Neural cell (in vitro differentiated cells): ENCODE measurements at regions not wholly inside any gene's neighbourhood (a gene's known extent, or its start where the extent isn't known, plus 50 kb on each side); places are given as distances from the start of the nearest gene placed in this dataset.

Experiments
- CTCF ChIP-seq: fragments of 450-650 bp; IDR thresholded peaks from 2 replicates; pipeline ENCODE4 v1.5.1; 2014; ENCODE audit warnings: antibody characterized with exemption, mild to moderate bottlenecking, moderate library complexity; ENCODE audit not compliant: poor library complexity, severe bottlenecking
- EZH2 ChIP-seq: fragments of 200-600, 300-800 bp; shearing (Covaris generic), sonication (generic); IDR thresholded peaks from 2 replicates; pipeline ENCODE4 v1.6.1; 2014; ENCODE audit warnings: antibody characterized with exemption, low read length, borderline replicate concordance, mild to moderate bottlenecking; ENCODE audit not compliant: insufficient read depth, poor library complexity, severe bottlenecking
- MXI1 ChIP-seq: fragments of 450-650 bp; conservative IDR thresholded peaks from 2 replicates; pipeline ENCODE4 v1.6.1; 2014; ENCODE audit warnings: antibody characterized with exemption, mild to moderate bottlenecking; ENCODE audit not compliant: poor library complexity, severe bottlenecking
- POLR2AphosphoS5 ChIP-seq: IDR thresholded peaks from 2 replicates; pipeline ENCODE4 v1.6.1; 2012
- RAD21 ChIP-seq: fragments of 450-650 bp; conservative IDR thresholded peaks from 2 replicates; pipeline ENCODE4 v1.6.1; 2014; ENCODE audit warnings: antibody characterized with exemption, mild to moderate bottlenecking, moderate library complexity
- TAF1 ChIP-seq: IDR thresholded peaks from 2 replicates; pipeline ENCODE4 v1.6.1; 2012; ENCODE audit warnings: low read depth

DNA sequence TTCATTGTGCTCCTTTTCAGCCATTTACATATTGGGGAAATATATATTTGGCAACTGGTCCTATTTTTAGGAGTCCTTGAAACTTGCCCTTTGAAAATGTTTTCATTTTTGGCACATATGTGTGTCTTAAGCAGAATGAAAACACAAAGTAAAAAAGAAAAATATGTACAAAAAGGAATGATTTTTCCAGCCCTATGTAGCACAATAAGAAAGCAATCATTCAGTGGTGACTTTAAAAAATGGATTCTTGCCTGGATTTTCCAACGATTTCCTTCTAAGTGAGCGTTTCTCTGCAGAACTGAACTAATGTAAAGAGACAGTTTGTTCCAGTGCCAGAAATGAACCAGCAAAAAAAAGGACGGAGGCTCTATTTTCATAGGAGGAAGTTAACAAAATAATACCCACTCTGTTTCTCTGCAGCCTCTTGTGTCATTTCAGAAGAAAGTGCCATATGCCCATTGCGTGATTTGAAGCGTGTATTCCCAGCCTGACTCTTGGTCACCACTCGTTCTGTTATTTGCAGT lies 340.1 kb downstream of the SETD4 start:
- TF ChIP-seq CTCF (no peak), POLR2AphosphoS5 (no peak), TAF1 (no peak), EZH2 (no peak), MXI1 (no peak), RAD21 (no peak)
